Mesenchymal stem cell (in vitro differentiated cells and primary cell): ENCODE measurements at regions not wholly inside any gene's neighbourhood (a gene's known extent, or its start where the extent isn't known, plus 50 kb on each side); places are given as distances from the start of the nearest gene placed in this dataset.

Experiments used
- DNase-seq: peaks from one replicate; pipeline ENCODE4 v3.0.0-alpha.2; 2013
- H2AFZ ChIP-seq: one replicate; pipeline ENCODE4 v1.6.1; 2013; ENCODE audit warnings: low read depth, mild to moderate bottlenecking, control low read depth, inconsistent platforms, low read length, moderate library complexity
- H2AK5ac ChIP-seq: 2 replicates; pipeline ENCODE4 v1.6.1; 2013; ENCODE audit warnings: low read length, moderate library complexity, mild to moderate bottlenecking, inconsistent platforms; ENCODE audit not compliant: severe bottlenecking
- H2BK120ac ChIP-seq: one replicate; pipeline ENCODE4 v1.6.1; 2013; ENCODE audit warnings: low read depth, mild to moderate bottlenecking, inconsistent platforms, low read length, moderate library complexity
- H2BK12ac ChIP-seq, 2 experiments: one replicate each; pipeline ENCODE4 v1.6.1; 2013; ENCODE audit warnings: inconsistent platforms in 2 of 2, low read length in 2 of 2, mild to moderate bottlenecking in 2 of 2, moderate library complexity in 2 of 2, control low read depth in 1 of 2
- H2BK15ac ChIP-seq: one replicate; pipeline ENCODE4 v1.6.1; 2013; ENCODE audit warnings: mild to moderate bottlenecking, low read depth, inconsistent platforms; ENCODE audit not compliant: poor library complexity, severe bottlenecking
- H2BK5ac ChIP-seq: 2 replicates; pipeline ENCODE4 v1.6.1; 2013; ENCODE audit warnings: low read depth, mild to moderate bottlenecking, low read length, control low read depth, inconsistent platforms; ENCODE audit not compliant: poor library complexity, severe bottlenecking
- H3K14ac ChIP-seq, 2 experiments: one replicate each; pipeline ENCODE4 v1.6.1; 2013; ENCODE audit warnings: inconsistent platforms in 2 of 2, low read length in 2 of 2, control low read depth in 1 of 2, mild to moderate bottlenecking in 1 of 2, moderate library complexity in 1 of 2
- H3K18ac ChIP-seq, 2 experiments: one replicate each; pipeline ENCODE4 v1.6.1; 2013; ENCODE audit warnings: inconsistent platforms in 2 of 2, low read length in 2 of 2, control low read depth in 1 of 2, low read depth in 1 of 2, mild to moderate bottlenecking in 1 of 2
- H3K23ac ChIP-seq, 2 experiments: one replicate each; pipeline ENCODE4 v1.6.1; 2013; ENCODE audit warnings: inconsistent platforms in 2 of 2, low read length in 2 of 2, mild to moderate bottlenecking in 2 of 2, moderate library complexity in 2 of 2, control low read depth in 1 of 2
- H3K27ac ChIP-seq: 2 replicates; pipeline ENCODE4 v1.5.1; 2013; ENCODE audit warnings: mild to moderate bottlenecking, moderate library complexity, low read length, control low read depth, inconsistent platforms; ENCODE audit not compliant: poor library complexity, severe bottlenecking
- H3K27me3 ChIP-seq, 2 experiments: 2 replicates each; pipeline versions ENCODE4 v1.6.1 to v1.7.0; 2013; ENCODE audit warnings: low read length in 2 of 2, mild to moderate bottlenecking in 2 of 2, moderate library complexity in 2 of 2, control low read depth in 1 of 2, inconsistent platforms in 1 of 2; ENCODE audit not compliant: control insufficient read depth in 1 of 2, insufficient read depth in 1 of 2
- H3K36me3 ChIP-seq, 2 experiments: 2 replicates each; pipeline versions ENCODE4 v1.6.1 to v1.7.0; 2013; ENCODE audit warnings: low read length in 2 of 2, control low read depth in 1 of 2, inconsistent platforms in 1 of 2, low read depth in 1 of 2, mild to moderate bottlenecking in 1 of 2; ENCODE audit not compliant: insufficient read depth in 2 of 2, control insufficient read depth in 1 of 2
- H3K4ac ChIP-seq, 2 experiments: one replicate each; pipeline ENCODE4 v1.6.1; 2013; ENCODE audit warnings: inconsistent platforms in 2 of 2, low read length in 2 of 2, mild to moderate bottlenecking in 2 of 2, moderate library complexity in 2 of 2, control low read depth in 1 of 2, low read depth in 1 of 2
- H3K4me1 ChIP-seq: 2 replicates; pipeline ENCODE4 v1.6.1; 2013; ENCODE audit warnings: low read depth, low read length, control low read depth; ENCODE audit not compliant: control insufficient read depth, insufficient read depth
- H3K4me2 ChIP-seq: 2 replicates; pipeline ENCODE4 v1.6.1; 2013; ENCODE audit warnings: low read length, mild to moderate bottlenecking, inconsistent platforms; ENCODE audit not compliant: poor library complexity, severe bottlenecking
- H3K4me3 ChIP-seq, 2 experiments: 2 replicates each; pipeline versions ENCODE4 v1.5.1 to v1.7.0; 2013; ENCODE audit warnings: low read length in 2 of 2, mild to moderate bottlenecking in 2 of 2, control low read depth in 1 of 2, low read depth in 1 of 2; ENCODE audit not compliant: insufficient read depth in 1 of 2
- H3K79me1 ChIP-seq: replicated peaks from 2 replicates; pipeline ENCODE4 v1.6.1; 2013; ENCODE audit warnings: mild to moderate bottlenecking, control low read depth, low read length, inconsistent platforms; ENCODE audit not compliant: poor library complexity, severe bottlenecking
- H3K9ac ChIP-seq: 2 replicates; pipeline ENCODE4 v1.7.0; 2013; ENCODE audit warnings: mild to moderate bottlenecking, low read length, moderate library complexity
- H3K9me3 ChIP-seq: 2 replicates; pipeline ENCODE4 v1.7.0; 2013; ENCODE audit warnings: mild to moderate bottlenecking, low read length; ENCODE audit not compliant: control insufficient read depth
- H4K8ac ChIP-seq: one replicate; pipeline ENCODE4 v1.6.1; 2013; ENCODE audit warnings: inconsistent platforms, mild to moderate bottlenecking, low read length, moderate library complexity
- H4K91ac ChIP-seq: one replicate; pipeline ENCODE4 v1.6.1; 2013; ENCODE audit warnings: mild to moderate bottlenecking, low read length, inconsistent platforms
- WGBS: methylation state at CpG from one replicate; pipeline ENCODE4 v1.1.7; 2013; ENCODE audit warnings: mixed read lengths; 5-methylcytosine and 5-hydroxymethylcytosine counted together

DNA sequence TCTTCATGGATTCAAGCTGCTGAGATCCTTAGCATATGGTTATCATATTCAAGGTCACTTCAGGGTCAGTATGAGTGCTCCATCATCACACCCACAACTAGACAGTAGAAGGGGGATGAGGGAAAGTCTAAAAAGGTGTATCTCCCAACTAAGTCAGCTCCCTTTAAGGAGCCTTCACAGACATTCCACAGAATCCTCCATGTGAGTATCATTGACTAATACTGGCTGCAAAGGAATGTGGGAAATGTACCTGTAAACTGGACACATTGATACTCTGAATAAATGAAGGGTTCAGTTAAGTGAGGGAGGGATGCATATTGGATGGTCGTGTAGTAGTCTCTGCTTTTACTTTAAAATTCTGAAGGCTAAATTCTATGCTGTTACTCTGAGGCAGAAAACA, 330.7 kb downstream of the LRRC70 start:
- Histone ChIP-seq H3K27ac (no peak overlapping the region), H4K91ac (no peak overlapping the region), H3K36me3 (no peaks in the 10 kb centered on the region), H4K8ac (no peak overlapping the region), H2BK15ac (no peak overlapping the region), H3K27me3 (no peaks in the 10 kb centered on the region), H3K4me2 (no peak overlapping the region), H3K9me3 (no peaks in the 10 kb centered on the region), H2BK5ac (no peak overlapping the region), H3K18ac (no peak overlapping the region), H2AK5ac (no peak overlapping the region), H3K4ac (no peak overlapping the region), H2AFZ (no peak overlapping the region), H3K4me3 (no peak overlapping the region), H3K9ac (no peak overlapping the region), H3K4me1 (no peaks in the 10 kb centered on the region), H3K14ac (no peak overlapping the region), H3K79me1 (no peaks in the 10 kb centered on the region), H2BK120ac (no peak overlapping the region), H2BK12ac (no peak overlapping the region), H3K23ac (no peak overlapping the region)
- 73% methylated on average over 1 of the region's 1 CpG for WGBS
- DNase-seq: no peak

DNA sequence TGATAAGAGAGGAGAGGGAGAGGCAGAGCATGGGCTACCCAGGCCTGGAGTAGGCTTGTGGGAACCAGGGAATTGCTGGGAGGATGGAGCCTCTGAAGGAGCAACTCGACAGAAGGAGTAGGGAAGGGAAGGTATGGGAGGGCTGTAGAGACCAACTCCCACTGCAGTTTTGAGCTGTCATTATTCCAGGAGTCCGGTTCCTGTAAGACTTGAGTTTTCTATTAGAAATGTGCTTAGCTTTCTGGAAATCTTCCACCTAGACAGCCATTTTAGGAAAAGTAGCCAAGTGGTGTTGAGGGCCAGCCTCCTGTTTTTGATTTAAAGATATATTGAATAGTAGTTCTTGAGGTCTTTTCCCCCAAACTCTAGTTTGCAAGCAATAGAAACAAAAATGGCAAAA, 323.5 kb downstream of the LRRC70 start:
- H2BK5ac ChIP-seq: no peak overlapping the region
- no peak overlapping the region for H2AK5ac ChIP-seq
- no peak overlapping the region for H2BK120ac ChIP-seq
- H3K4me2 ChIP-seq: no peak overlapping the region
- no peak overlapping the region for H2BK15ac ChIP-seq
- WGBS: 72% methylated on average over 2 of the region's 2 CpGs
- DNase-seq: no peak
- no peak overlapping the region for H3K9ac ChIP-seq
- no peaks in the 10 kb centered on the region for H3K36me3 ChIP-seq
- H3K4me3 ChIP-seq: no peak overlapping the region
- no peak overlapping the region for H3K23ac ChIP-seq
- H3K9me3 ChIP-seq: no peaks in the 10 kb centered on the region
- H3K79me1 ChIP-seq: no peaks in the 10 kb centered on the region
- no peak overlapping the region for H3K14ac ChIP-seq
- no peak overlapping the region for H2BK12ac ChIP-seq
- H4K91ac ChIP-seq: no peak overlapping the region
- no peak overlapping the region for H2AFZ ChIP-seq
- no peak overlapping the region for H3K4ac ChIP-seq
- H4K8ac ChIP-seq: no peak overlapping the region
- H3K4me1 ChIP-seq: no peaks in the 10 kb centered on the region
- no peaks in the 10 kb centered on the region for H3K27me3 ChIP-seq
- H3K27ac ChIP-seq: no peak overlapping the region
- no peak overlapping the region for H3K18ac ChIP-seq

DNA sequence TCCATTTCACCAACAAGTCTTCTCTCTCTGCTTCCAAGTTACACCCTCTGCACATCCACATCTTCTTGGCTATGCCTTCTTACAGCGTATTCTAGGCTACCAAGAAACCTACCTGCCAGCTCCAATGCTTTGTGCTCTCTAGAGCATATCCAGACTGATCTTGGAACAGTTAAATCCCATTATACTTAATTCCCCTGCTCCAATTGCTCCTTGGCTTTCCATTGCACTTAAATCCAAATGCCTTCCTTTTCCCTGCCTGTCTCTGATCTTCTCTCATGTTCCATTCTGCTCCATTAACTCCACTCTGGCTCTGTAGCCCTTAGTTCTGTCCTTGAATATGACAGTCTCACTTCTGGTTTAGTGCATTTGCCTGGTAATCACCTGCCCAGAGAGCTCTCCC, 322.4 kb downstream of the LRRC70 start:
- no peak overlapping the region for H2AK5ac ChIP-seq

DNA sequence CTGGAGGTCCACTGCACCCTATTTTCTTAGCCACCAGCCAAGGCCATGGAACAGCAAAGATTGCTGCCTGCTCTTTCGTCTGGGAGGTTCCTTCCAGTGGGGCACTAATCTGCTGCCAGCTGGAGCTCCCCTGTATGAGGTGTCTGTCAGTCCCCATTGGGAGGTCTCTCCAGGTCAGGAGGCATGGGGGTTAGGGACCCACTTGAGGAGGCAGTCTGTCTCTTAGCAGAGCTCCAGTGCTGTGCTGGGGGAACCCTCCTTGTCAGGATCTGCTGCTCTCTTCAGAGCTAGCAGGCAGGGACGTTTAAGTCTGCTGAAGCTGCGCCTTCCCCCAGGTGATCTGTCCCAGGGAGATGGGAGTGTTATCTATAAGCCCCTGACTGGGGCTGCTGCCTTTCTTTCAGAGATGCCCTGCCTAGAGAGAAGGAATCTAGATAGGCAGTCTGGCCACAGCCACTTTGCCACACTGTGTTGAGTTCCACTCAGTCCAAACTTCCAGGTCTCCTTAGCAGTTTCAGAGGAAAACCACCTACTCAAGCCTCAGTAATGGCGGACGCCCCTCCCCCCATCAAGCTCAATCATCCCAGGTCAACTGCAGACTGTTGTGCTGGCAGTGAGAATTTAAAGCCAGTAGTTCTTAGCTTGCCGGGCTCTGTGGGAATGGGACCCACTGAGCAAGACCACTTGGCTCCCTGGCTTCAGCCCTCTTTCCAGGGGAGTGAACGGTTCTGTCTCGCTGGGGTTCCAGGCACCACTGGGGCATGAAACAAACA, 317.7 kb downstream of the LRRC70 start:
- Histone ChIP-seq H4K8ac (no peak overlapping the region), H3K4me3 (no peak overlapping the region), H3K14ac (no peak overlapping the region)

More for the DNA sequence above, 322.4 kb downstream of the LRRC70 start:
- Histone ChIP-seq H3K18ac (no peak overlapping the region), H3K36me3 (no peaks in the 10 kb centered on the region), H3K9me3 (no peaks in the 10 kb centered on the region), H3K4ac (no peak overlapping the region), H2BK120ac (no peak overlapping the region), H3K4me3 (no peak overlapping the region), H3K4me1 (no peaks in the 10 kb centered on the region), H4K91ac (no peak overlapping the region), H3K4me2 (no peak overlapping the region), H3K14ac (no peak overlapping the region), H2AFZ (no peak overlapping the region), H3K9ac (no peak overlapping the region), H3K79me1 (no peaks in the 10 kb centered on the region), H3K27ac (no peak overlapping the region), H2BK12ac (no peak overlapping the region), H2BK15ac (no peak overlapping the region), H2BK5ac (no peak overlapping the region), H3K27me3 (no peaks in the 10 kb centered on the region), H4K8ac (no peak overlapping the region), H3K23ac (no peak overlapping the region)
- WGBS: 44% methylated on average over 1 of the region's 1 CpG
- DNase-seq: no peak

More for the DNA sequence above, 317.7 kb downstream of the LRRC70 start:
- no peak overlapping the region for H3K9ac ChIP-seq
- no peak overlapping the region for H4K91ac ChIP-seq
- H3K4me2 ChIP-seq: no peak overlapping the region
- no peak for DNase-seq
- H3K79me1 ChIP-seq: no peaks in the 10 kb centered on the region
- H3K36me3 ChIP-seq: no peaks in the 10 kb centered on the region
- no peak overlapping the region for H2AK5ac ChIP-seq
- 60% methylated on average over 8 of the region's 8 CpGs for WGBS
- no peak overlapping the region for H2BK15ac ChIP-seq
- no peaks in the 10 kb centered on the region for H3K27me3 ChIP-seq
- H2BK120ac ChIP-seq: no peak overlapping the region
- H3K23ac ChIP-seq: no peak overlapping the region
- H3K27ac ChIP-seq: no peak overlapping the region
- no peak overlapping the region for H2AFZ ChIP-seq
- H2BK12ac ChIP-seq: no peak overlapping the region
- H2BK5ac ChIP-seq: no peak overlapping the region
- H3K9me3 ChIP-seq: peaks cover 3% of the 10 kb centered on the region
- H3K4ac ChIP-seq: no peak overlapping the region
- no peak overlapping the region for H3K18ac ChIP-seq
- H3K4me1 ChIP-seq: no peaks in the 10 kb centered on the region
